Activated CD8-positive, alpha-beta memory T cell treated with anti-CD3 and anti-CD28 coated beads, Interleukin-2, amount 10 ng/mL, durations not matched to agents 7 days and 5 days (primary cell): ENCODE measurements at regions not wholly inside any gene's neighbourhood (a gene's known extent, or its start where the extent isn't known, plus 50 kb on each side); places are given as distances from the start of the nearest gene placed in this dataset.
"Not testable (repeated sequence)": the region's sequence is repeated elsewhere in the genome, so short reads cannot be mapped to it uniquely, and the experiment has no call there.

Experiments used
- ATAC-seq: fragments of 150-1000 bp; cut with Tn5 transposase; one replicate; pipeline ENCODE4 v1.10.0; 2021; ENCODE audit warnings: moderate library complexity
- CTCF ChIA-PET: fragments of 350-600 bp; sonication (Branson Sonifier 250); formaldehyde crosslinking; loops from one replicate; lab custom pipeline; 2021; ENCODE audit warnings: antibody characterized with exemption; lab: Charles Lee
- DNase-seq: peaks from one replicate; pipeline ENCODE4 v3.0.0-alpha.2; 2020
- H3K27ac Mint-ChIP-seq: one replicate; pipeline ENCODE4 v1.8.0; 2021; ENCODE audit warnings: mild to moderate bottlenecking, mixed read lengths
- H3K27me3 Mint-ChIP-seq: one replicate; pipeline ENCODE4 v1.8.0; 2021; ENCODE audit warnings: mixed read lengths
- H3K36me3 Mint-ChIP-seq: one replicate; pipeline ENCODE4 v1.8.0; 2021; ENCODE audit warnings: mild to moderate bottlenecking, mixed read lengths
- H3K4me1 Mint-ChIP-seq: one replicate; pipeline ENCODE4 v1.8.0; 2021; ENCODE audit warnings: mixed read lengths
- H3K4me3 Mint-ChIP-seq: one replicate; pipeline ENCODE4 v1.8.0; 2021; ENCODE audit warnings: mild to moderate bottlenecking, moderate library complexity, mixed read lengths
- H3K9me3 Mint-ChIP-seq: one replicate; pipeline ENCODE4 v1.8.0; 2022; ENCODE audit warnings: low read depth, mixed read lengths

- H3K27ac Mint-ChIP-seq: no peak overlapping the region
- no peaks in the 10 kb centered on the region for H3K4me1 Mint-ChIP-seq
- H3K36me3 Mint-ChIP-seq: no peaks in the 10 kb centered on the region
- no peak overlapping the region for H3K4me3 Mint-ChIP-seq
- H3K27me3 Mint-ChIP-seq: no peaks in the 10 kb centered on the region
- DNase-seq: no peak
- H3K9me3 Mint-ChIP-seq: no peaks in the 10 kb centered on the region
- ATAC-seq: no peak
- CTCF ChIA-PET: no interaction called here
Observed at GRCh38 chr10:78443900-78444571, 410.4 kb downstream of the RPS24 start.

GRCh38 chr10:78444741-78445140 is 411.1 kb downstream of the RPS24 start:
- DNase-seq, CTCF ChIA-PET, H3K27ac Mint-ChIP-seq, H3K36me3 Mint-ChIP-seq, H3K27me3 Mint-ChIP-seq, H3K4me3 Mint-ChIP-seq, H3K9me3 Mint-ChIP-seq, ATAC-seq, H3K4me1 Mint-ChIP-seq: not testable (repeated sequence)

- Mint-ChIP-seq H3K36me3 (no peaks in the 10 kb centered on the region), H3K27me3 (no peaks in the 10 kb centered on the region), H3K27ac (no peak overlapping the region), H3K4me3 (no peak overlapping the region), H3K9me3 (no peaks in the 10 kb centered on the region), H3K4me1 (no peaks in the 10 kb centered on the region)
- no peak for DNase-seq
- ATAC-seq: no peak
- CTCF ChIA-PET: no interaction called here
Observed at GRCh38 chr10:78445308-78445707, 411.6 kb downstream of the RPS24 start.

DNA sequence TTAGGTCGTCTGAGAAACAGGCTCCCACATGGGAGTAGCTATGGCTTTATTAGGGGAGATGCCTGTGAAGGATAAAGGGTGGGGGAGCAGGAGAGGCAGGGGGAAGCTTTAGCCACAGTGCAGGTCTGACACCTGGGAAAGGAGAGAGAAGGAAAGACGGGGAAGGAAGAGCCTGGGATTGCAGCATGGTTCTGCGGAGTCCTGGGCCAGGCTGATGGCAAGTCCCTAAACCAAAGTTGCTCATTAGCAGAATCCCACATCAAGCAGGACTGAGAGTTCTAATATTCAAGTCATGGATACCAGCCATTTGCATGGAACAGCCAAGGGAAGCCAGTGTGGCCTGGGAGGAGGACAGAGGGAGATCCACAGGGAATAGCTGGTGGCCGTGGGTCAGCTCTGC is 414.8 kb downstream of the RPS24 start:
- Mint-ChIP-seq H3K27me3 (no peaks in the 10 kb centered on the region), H3K9me3 (no peaks in the 10 kb centered on the region), H3K4me3 (no peak overlapping the region), H3K36me3 (no peaks in the 10 kb centered on the region), H3K27ac (no peak overlapping the region), H3K4me1 (no peaks in the 10 kb centered on the region)
- no peak for ATAC-seq
- CTCF ChIA-PET: no interaction called here
- no peak for DNase-seq

- ATAC-seq: no peak
- Mint-ChIP-seq H3K9me3 (no peaks in the 10 kb centered on the region), H3K27me3 (no peaks in the 10 kb centered on the region), H3K4me1 (no peaks in the 10 kb centered on the region), H3K36me3 (no peaks in the 10 kb centered on the region), H3K4me3 (no peak overlapping the region), H3K27ac (no peak overlapping the region)
- CTCF ChIA-PET: no interaction called here
- no peak for DNase-seq
Observed at GRCh38 chr10:78448994-78449418, 415.3 kb downstream of the RPS24 start.

DNA sequence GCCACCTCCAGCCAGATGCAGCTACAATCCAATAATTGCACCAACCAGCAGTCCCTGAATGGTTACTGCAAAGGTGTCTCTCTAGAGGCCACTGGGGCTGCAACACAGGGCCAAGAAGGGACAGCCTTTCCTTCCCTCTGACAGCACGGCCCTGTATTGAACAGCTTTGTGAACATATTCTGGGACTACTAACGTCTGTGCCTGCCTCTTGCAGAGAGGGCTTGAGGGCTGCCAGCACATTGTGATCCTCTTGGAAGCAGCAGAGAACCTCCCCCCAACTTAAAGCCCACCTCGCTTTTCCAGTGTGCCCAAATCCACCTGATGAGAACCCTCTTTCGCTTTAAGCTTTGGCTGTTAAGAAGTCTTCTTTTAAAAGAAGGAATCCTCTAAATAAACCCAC is 415.9 kb downstream of the RPS24 start:
- Mint-ChIP-seq H3K9me3 (no peaks in the 10 kb centered on the region), H3K4me1 (no peaks in the 10 kb centered on the region), H3K36me3 (no peaks in the 10 kb centered on the region), H3K27me3 (no peaks in the 10 kb centered on the region), H3K4me3 (no peak overlapping the region), H3K27ac (no peak overlapping the region)
- DNase-seq: no peak
- ATAC-seq: no peak
- CTCF ChIA-PET: no interaction called here

GRCh38 chr10:78450239-78450638 is 416.6 kb downstream of the RPS24 start:
- no peak overlapping the region for H3K4me3 Mint-ChIP-seq

GRCh38 chr10:78450807-78451485 is 417.3 kb downstream of the RPS24 start:
- Mint-ChIP-seq H3K4me1 (no peaks in the 10 kb centered on the region), H3K27ac (no peak overlapping the region), H3K27me3 (no peaks in the 10 kb centered on the region), H3K9me3 (no peaks in the 10 kb centered on the region), H3K4me3 (no peak overlapping the region), H3K36me3 (no peaks in the 10 kb centered on the region)
- CTCF ChIA-PET: no interaction called here
- no peak for ATAC-seq
- no peak for DNase-seq

More at GRCh38 chr10:78450239-78450638, 416.6 kb downstream of the RPS24 start:
- CTCF ChIA-PET: no interaction called here
- Mint-ChIP-seq H3K36me3 (no peaks in the 10 kb centered on the region), H3K27me3 (no peaks in the 10 kb centered on the region), H3K27ac (no peak overlapping the region), H3K9me3 (no peaks in the 10 kb centered on the region), H3K4me1 (no peaks in the 10 kb centered on the region)
- DNase-seq (no peak), ATAC-seq (no peak)

DNA sequence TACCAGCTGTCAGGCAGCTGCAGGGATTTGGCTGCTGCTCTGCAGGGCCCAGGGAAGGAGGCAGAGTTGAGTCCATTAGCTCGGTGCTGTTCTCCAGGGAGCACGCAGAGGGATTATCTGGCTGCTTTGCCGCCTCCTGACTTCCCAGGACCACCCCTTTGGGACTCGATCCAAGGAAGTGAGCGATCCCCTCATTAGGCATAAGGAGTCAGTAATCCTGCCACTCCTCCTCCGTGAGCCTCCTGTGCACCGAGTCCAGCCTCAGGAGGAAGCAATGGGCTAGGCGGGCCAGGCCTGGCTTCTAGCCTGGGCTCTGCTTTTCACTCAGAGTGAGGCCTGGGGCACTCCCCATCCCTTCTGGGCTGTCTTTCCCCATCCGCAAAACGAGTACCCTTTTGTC is 417.9 kb downstream of the RPS24 start:
- CTCF ChIA-PET: no interaction called here

GRCh38 chr10:78454123-78454645 is 420.5 kb downstream of the RPS24 start:
- no peak for ATAC-seq
- Mint-ChIP-seq H3K27ac (no peak overlapping the region), H3K27me3 (no peaks in the 10 kb centered on the region), H3K9me3 (no peaks in the 10 kb centered on the region), H3K36me3 (no peaks in the 10 kb centered on the region), H3K4me1 (no peaks in the 10 kb centered on the region), H3K4me3 (no peak overlapping the region)
- CTCF ChIA-PET: no interaction called here
- DNase-seq: no peak

More for the DNA sequence above, 417.9 kb downstream of the RPS24 start:
- Mint-ChIP-seq H3K4me1 (no peaks in the 10 kb centered on the region), H3K27ac (no peak overlapping the region), H3K27me3 (no peaks in the 10 kb centered on the region), H3K4me3 (no peak overlapping the region), H3K36me3 (no peaks in the 10 kb centered on the region), H3K9me3 (no peaks in the 10 kb centered on the region)
- ATAC-seq (no peak), DNase-seq (no peak)

DNA sequence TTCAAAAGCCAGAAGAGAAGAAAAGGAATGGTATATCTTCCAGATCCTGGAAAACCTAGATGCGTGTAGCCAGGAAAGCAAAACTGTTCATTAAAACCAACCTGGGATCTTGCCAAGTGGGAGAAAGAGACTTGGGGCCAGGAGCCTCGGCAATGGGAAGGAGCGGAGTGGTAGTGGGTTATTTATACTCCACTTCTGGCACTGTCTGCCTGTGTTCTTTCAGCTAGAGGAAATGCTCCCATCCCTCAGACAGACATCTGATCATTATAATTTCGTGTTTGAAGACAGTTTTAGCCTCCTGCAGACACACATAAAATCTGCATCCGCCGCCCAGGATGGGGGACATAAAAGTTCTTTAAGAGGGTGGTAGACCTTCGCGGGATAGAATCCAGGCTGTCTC is 421.6 kb downstream of the RPS24 start:
- no peak overlapping the region for H3K4me3 Mint-ChIP-seq
- H3K4me1 Mint-ChIP-seq: no peaks in the 10 kb centered on the region
- no peak overlapping the region for H3K27ac Mint-ChIP-seq
- H3K9me3 Mint-ChIP-seq: no peaks in the 10 kb centered on the region
- H3K27me3 Mint-ChIP-seq: no peaks in the 10 kb centered on the region
- no peaks in the 10 kb centered on the region for H3K36me3 Mint-ChIP-seq
- CTCF ChIA-PET: no interaction called here
- no peak for ATAC-seq
- DNase-seq: no peak

DNA sequence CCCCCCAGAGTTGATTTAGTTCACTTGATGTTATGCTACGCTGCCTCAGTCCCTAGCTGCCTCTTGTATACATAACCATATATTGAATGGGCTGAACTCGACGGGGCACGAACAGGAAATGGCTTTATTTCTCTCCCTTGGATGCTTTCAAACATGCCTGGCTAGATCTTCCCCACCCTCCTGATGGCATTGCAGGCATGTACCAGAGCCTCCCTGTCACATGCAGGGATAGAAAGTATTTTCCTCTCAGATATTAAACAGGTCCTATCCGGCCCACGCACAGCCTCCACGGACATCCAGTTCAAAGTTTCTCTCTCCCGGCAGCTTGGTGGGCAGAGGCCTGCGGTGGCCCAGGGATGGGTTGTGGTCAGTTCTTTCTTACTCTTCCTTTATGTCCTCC is 422.1 kb downstream of the RPS24 start:
- Mint-ChIP-seq H3K36me3 (no peaks in the 10 kb centered on the region), H3K27me3 (peaks cover 2% of the 10 kb centered on the region), H3K4me1 (no peaks in the 10 kb centered on the region), H3K9me3 (no peaks in the 10 kb centered on the region), H3K4me3 (no peak overlapping the region), H3K27ac (no peak overlapping the region)
- CTCF ChIA-PET: no interaction called here
- DNase-seq: no peak
- ATAC-seq: no peak

- Mint-ChIP-seq H3K4me3 (no peak overlapping the region), H3K9me3 (no peaks in the 10 kb centered on the region), H3K27me3 (peaks cover 6% of the 10 kb centered on the region), H3K27ac (no peak overlapping the region), H3K36me3 (no peaks in the 10 kb centered on the region), H3K4me1 (no peaks in the 10 kb centered on the region)
- ATAC-seq: no peak
- DNase-seq: no peak
- CTCF ChIA-PET: no interaction called here
Observed at GRCh38 chr10:78456649-78457400, 423.2 kb downstream of the RPS24 start.
